Hematopoietic multipotent progenitor cell treated with erythropoietin and hydrocortisone succinate and interleukin-3 and kit ligand, for 8 days (in vitro differentiated cells): ENCODE measurements at regions not wholly inside any gene's neighbourhood (a gene's known extent, or its start where the extent isn't known, plus 50 kb on each side); places are given as distances from the start of the nearest gene placed in this dataset.
"Not testable (repeated sequence)": the region's sequence is repeated elsewhere in the genome, so short reads cannot be mapped to it uniquely, and the experiment has no call there.

ENCODE experiments used
- DNase-seq: peaks from one replicate; pipeline ENCODE4 v3.0.0-alpha.2; 2015

GRCh38 chr16:66085651-66086050 lies 280.8 kb upstream of the CDH5 start:
- DNase-seq: no peak

- not testable (repeated sequence) for DNase-seq
These were observed 281.8 kb upstream of the CDH5 start for GRCh38 chr16:66084731-66085130.

GRCh38 chr16:66084306-66084705 lies 282.2 kb upstream of the CDH5 start:
- no peak for DNase-seq

GRCh38 chr16:66083171-66083570 lies 283.3 kb upstream of the CDH5 start:
- no peak for DNase-seq

GRCh38 chr16:66082424-66082823 lies 284.1 kb upstream of the CDH5 start:
- DNase-seq: no peak

- DNase-seq: no peak
These were observed 284.6 kb upstream of the CDH5 start for GRCh38 chr16:66081775-66082366.

GRCh38 chr16:66079671-66080334 lies 286.7 kb upstream of the CDH5 start:
- no peak for DNase-seq

- no peak for DNase-seq
These were observed 296.2 kb upstream of the CDH5 start for GRCh38 chr16:66070140-66070917.

GRCh38 chr16:66069587-66069986 lies 296.9 kb upstream of the CDH5 start:
- no peak for DNase-seq

GRCh38 chr16:66066404-66066803 lies 300.1 kb upstream of the CDH5 start:
- no peak for DNase-seq

GRCh38 chr16:66065925-66066324 lies 300.6 kb upstream of the CDH5 start:
- no peak for DNase-seq

- no peak for DNase-seq
These were observed 301.5 kb upstream of the CDH5 start for GRCh38 chr16:66064801-66065530.

GRCh38 chr16:66058832-66059231 lies 307.7 kb upstream of the CDH5 start:
- no peak for DNase-seq

- DNase-seq: no peak
These were observed 308.3 kb upstream of the CDH5 start for GRCh38 chr16:66058172-66058691.

- no peak for DNase-seq
These were observed 309.4 kb upstream of the CDH5 start for GRCh38 chr16:66057057-66057456.

- no peak for DNase-seq
These were observed 312.4 kb upstream of the CDH5 start for GRCh38 chr16:66054095-66054494.

GRCh38 chr16:66052745-66053144 lies 313.7 kb upstream of the CDH5 start:
- DNase-seq: no peak

- no peak for DNase-seq
These were observed 315.5 kb upstream of the CDH5 start for GRCh38 chr16:66050991-66051390.

- no peak for DNase-seq
These were observed 316.6 kb upstream of the CDH5 start for GRCh38 chr16:66049865-66050264.

- DNase-seq: no peak
These were observed 320.9 kb upstream of the CDH5 start for GRCh38 chr16:66045626-66046025.

GRCh38 chr16:66044556-66044955 lies 321.9 kb upstream of the CDH5 start:
- DNase-seq: no peak

GRCh38 chr16:66044089-66044488 lies 322.4 kb upstream of the CDH5 start:
- no peak for DNase-seq

GRCh38 chr16:66043326-66043725 lies 323.2 kb upstream of the CDH5 start:
- no peak for DNase-seq
